ENCODE measurements at regions not wholly inside any gene's neighbourhood (a gene's known extent, or its start where the extent isn't known, plus 50 kb on each side); places are given as distances from the start of the nearest gene placed in this dataset.

DNA sequence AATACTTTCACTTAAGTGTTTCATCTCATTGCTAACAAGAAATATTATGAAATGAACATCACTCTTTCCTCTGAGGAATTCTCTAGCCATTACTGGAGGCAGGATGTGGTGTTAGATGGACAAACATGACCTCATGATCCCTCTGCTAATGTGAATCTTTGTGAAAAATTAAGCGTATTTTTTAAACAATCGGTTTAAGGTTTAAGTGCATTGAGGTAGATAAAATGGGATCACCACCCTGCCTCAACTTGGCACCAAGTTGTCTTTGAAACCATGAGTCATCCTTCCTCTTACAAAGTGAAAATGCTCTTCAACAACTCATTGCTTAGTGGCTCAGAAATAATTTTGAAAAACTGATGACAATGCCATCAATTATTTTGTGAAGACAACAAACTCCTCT lies 76.0 kb upstream of the DCBLD2 start:
- Mint-ChIP-seq H3K27ac (no peak overlapping the region), H3K36me3 (ENCODE audit: low read depth) (no peaks in the 10 kb centered on the region), H3K27me3 (peaks cover 4% of the 10 kb centered on the region), H3K4me1 (ENCODE audit: low read depth) (peaks cover 3% of the 10 kb centered on the region), H3K4me3 (no peak overlapping the region), H3K9me3 (peaks cover 1% of the 10 kb centered on the region)
- POLR2A ChIA-PET, result no interaction called here
- ATAC-seq (no peak), DNase-seq (no peak)
- CTCF ChIA-PET, result interaction anchor here (0.9 kb wide), 1 partner anchor 160 kb away, joined by 3 read pairs; no protein-coding TSS in a partner anchor
- intact Hi-C loops (cut with micrococcal nuclease), result no loop called here
- TF ChIP-seq, protein P1, sequence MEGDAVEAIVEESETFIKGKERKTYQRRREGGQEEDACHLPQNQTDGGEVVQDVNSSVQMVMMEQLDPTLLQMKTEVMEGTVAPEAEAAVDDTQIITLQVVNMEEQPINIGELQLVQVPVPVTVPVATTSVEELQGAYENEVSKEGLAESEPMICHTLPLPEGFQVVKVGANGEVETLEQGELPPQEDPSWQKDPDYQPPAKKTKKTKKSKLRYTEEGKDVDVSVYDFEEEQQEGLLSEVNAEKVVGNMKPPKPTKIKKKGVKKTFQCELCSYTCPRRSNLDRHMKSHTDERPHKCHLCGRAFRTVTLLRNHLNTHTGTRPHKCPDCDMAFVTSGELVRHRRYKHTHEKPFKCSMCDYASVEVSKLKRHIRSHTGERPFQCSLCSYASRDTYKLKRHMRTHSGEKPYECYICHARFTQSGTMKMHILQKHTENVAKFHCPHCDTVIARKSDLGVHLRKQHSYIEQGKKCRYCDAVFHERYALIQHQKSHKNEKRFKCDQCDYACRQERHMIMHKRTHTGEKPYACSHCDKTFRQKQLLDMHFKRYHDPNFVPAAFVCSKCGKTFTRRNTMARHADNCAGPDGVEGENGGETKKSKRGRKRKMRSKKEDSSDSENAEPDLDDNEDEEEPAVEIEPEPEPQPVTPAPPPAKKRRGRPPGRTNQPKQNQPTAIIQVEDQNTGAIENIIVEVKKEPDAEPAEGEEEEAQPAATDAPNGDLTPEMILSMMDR (IDR thresholded peaks at IDR 0.05), result no peak

DNA sequence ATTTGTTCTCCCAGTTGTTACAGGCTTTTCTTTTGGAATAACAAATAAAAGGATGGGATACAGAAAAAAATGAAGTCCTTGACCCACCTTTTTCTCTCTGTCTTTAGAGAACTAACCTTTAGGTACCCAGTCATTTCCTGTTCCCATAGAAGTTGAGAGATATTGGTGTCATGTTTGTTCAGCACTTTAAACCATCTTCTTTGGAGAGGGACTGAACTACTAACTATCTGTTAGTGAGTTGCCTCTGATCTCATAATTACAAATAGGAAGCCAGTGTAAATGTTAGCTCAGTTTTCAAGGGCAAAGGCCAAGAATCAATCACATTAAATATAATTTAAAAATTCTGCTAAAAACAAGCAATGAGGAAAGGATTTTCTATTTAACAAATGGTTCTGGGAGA lies 72.9 kb upstream of the DCBLD2 start:
- Mint-ChIP-seq H3K9me3 (peaks cover 1% of the 10 kb centered on the region), H3K27ac (no peak overlapping the region), H3K4me1 (ENCODE audit: low read depth) (peaks cover 7% of the 10 kb centered on the region), H3K36me3 (ENCODE audit: low read depth) (no peaks in the 10 kb centered on the region), H3K4me3 (no peak overlapping the region), H3K27me3 (peaks cover 4% of the 10 kb centered on the region)
- POLR2A ChIA-PET, result no interaction called here
- ATAC-seq (no peak), DNase-seq (no peak)
- CTCF ChIA-PET, result no interaction called here
- intact Hi-C loops (cut with micrococcal nuclease), result no loop called here
- TF ChIP-seq, protein P1 (IDR thresholded peaks at IDR 0.05), result no peak

DNA sequence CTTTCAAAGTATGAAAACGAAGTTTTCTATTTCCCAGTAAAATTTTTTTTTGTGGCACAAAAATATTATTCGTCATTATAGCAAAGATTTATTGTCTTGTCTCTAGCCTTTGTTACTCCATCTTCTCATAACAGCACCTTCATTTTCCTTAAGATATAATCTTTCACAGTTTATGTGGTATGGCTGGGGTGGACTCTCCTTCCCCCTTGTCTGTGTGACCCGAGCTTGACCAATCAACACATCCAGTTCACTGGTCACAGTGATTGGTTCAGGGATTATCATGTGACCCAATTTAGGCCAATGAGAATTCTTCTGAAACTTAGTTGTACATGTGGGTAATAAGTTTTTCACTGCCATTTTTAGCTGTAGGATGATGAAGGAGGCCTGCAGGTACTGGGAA lies 71.2 kb upstream of the DCBLD2 start:
- Mint-ChIP-seq H3K9me3 (peaks cover 1% of the 10 kb centered on the region), H3K27ac (no peak overlapping the region), H3K36me3 (ENCODE audit: low read depth) (no peaks in the 10 kb centered on the region), H3K4me3 (no peak overlapping the region), H3K4me1 (ENCODE audit: low read depth) (peaks cover 6% of the 10 kb centered on the region), H3K27me3 (peaks cover 3% of the 10 kb centered on the region)
- ChIA-PET POLR2A (no interaction called here), CTCF (no interaction called here)
- intact Hi-C loops (cut with micrococcal nuclease), result no loop called here
- no peak for ATAC-seq
- TF ChIP-seq, protein P1 (IDR thresholded peaks at IDR 0.05), result no peak
- no peak for DNase-seq

DNA sequence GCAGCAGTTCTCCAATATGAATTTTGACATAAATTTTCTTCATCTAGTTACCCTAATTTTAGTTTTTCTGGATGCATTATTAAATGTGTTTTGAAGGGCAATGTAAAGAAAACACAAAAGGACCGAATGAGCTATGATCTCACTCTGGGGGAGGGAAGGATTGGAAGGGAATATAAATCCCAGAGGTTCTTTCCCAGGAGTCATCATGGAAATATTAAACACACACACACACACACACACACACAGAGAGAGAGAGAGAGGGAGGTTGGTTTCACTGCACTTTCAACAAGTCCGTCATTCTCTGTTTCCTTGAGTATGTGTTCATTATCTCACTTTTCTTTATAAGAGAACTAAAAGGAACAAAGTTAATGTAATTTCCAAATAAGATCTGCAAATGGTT lies 70.7 kb upstream of the DCBLD2 start:
- TF ChIP-seq, protein P1 (IDR thresholded peaks at IDR 0.05), result no peak
- Mint-ChIP-seq H3K36me3 (ENCODE audit: low read depth) (no peaks in the 10 kb centered on the region), H3K4me1 (ENCODE audit: low read depth) (peaks cover 4% of the 10 kb centered on the region), H3K27ac (no peak overlapping the region), H3K4me3 (no peak overlapping the region), H3K27me3 (peaks cover 3% of the 10 kb centered on the region), H3K9me3 (peaks cover 1% of the 10 kb centered on the region)
- ChIA-PET POLR2A (no interaction called here), CTCF (no interaction called here)
- ATAC-seq (no peak), DNase-seq (no peak)
- intact Hi-C loops (cut with micrococcal nuclease), result no loop called here

DNA sequence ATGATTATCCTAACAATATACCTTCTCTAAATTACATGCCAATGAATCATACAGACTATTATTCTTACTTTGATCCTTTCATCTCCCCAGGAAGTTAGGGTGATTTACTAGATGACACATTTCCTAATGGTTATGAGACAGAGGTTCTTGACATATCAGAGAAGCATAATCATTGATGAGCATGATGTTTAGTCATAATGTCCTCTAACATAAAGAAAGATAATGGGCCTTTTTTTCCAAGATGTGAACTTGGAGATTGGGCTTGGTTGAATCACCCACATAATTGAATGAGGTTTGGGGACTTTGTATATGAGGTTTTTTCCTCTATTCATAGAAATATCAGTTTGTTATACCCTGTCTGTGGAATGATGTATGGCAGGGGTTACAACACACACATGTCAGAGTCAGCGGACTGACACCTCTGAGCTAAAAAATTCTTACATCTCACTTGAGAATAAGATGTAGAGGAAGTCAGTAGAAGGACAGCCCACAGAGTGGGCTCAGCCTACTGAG lies 69.7 kb upstream of the DCBLD2 start:
- Mint-ChIP-seq H3K9me3 (no peaks in the 10 kb centered on the region), H3K4me1 (ENCODE audit: low read depth) (peaks cover 4% of the 10 kb centered on the region), H3K27ac (no peak overlapping the region), H3K36me3 (ENCODE audit: low read depth) (no peaks in the 10 kb centered on the region), H3K4me3 (no peak overlapping the region), H3K27me3 (peaks cover 5% of the 10 kb centered on the region)
- TF ChIP-seq, protein P1 (IDR thresholded peaks at IDR 0.05), result no peak
- ChIA-PET CTCF (no interaction called here), POLR2A (no interaction called here)
- no peak for DNase-seq
- ATAC-seq, result peak; percentile 76
- intact Hi-C loops (cut with micrococcal nuclease), result no loop called here
